ENCODE measurements at regions not wholly inside any gene's neighbourhood (a gene's known extent, or its start where the extent isn't known, plus 50 kb on each side); places are given as distances from the start of the nearest gene placed in this dataset.
A peak's percentile ranks its signal among the peaks of the same experiment; 100 is the strongest.
"Not testable (repeated sequence)": the region's sequence is repeated elsewhere in the genome, so short reads cannot be mapped to it uniquely, and the experiment has no call there.

GRCh38 chr5:92981001-92981400 lies 600.0 kb downstream of the NR2F1-AS1 start:
- peak in 1 of 11 donors; percentile 7 for DNase-seq (ENCODE audit: extremely low read depth in 1 of 11, low read depth in 9 of 11, low spot score in 4 of 11)

GRCh38 chr5:92980491-92980890 lies 600.5 kb downstream of the NR2F1-AS1 start:
- DNase-seq (ENCODE audit: extremely low read depth in 1 of 11, low read depth in 9 of 11, low spot score in 4 of 11): no peak

- DNase-seq (ENCODE audit: extremely low read depth in 1 of 11, low read depth in 9 of 11, low spot score in 4 of 11): no peak
Measured at GRCh38 chr5:92979716-92980115, 601.3 kb downstream of the NR2F1-AS1 start.

GRCh38 chr5:92977846-92978540 lies 603.0 kb downstream of the NR2F1-AS1 start:
- no peak for DNase-seq (ENCODE audit: extremely low read depth in 1 of 11, low read depth in 9 of 11, low spot score in 4 of 11)

GRCh38 chr5:92976156-92976555 lies 604.9 kb downstream of the NR2F1-AS1 start:
- no peak for DNase-seq (ENCODE audit: extremely low read depth in 1 of 11, low read depth in 9 of 11, low spot score in 4 of 11)

- DNase-seq (ENCODE audit: extremely low read depth in 1 of 11, low read depth in 9 of 11, low spot score in 4 of 11): no peak
Measured at GRCh38 chr5:92969781-92970237, 611.2 kb downstream of the NR2F1-AS1 start.

- no peak for DNase-seq (ENCODE audit: extremely low read depth in 1 of 11, low read depth in 9 of 11, low spot score in 4 of 11)
Measured at GRCh38 chr5:92969191-92969780, 611.7 kb downstream of the NR2F1-AS1 start.

- DNase-seq (ENCODE audit: extremely low read depth in 1 of 11, low read depth in 9 of 11, low spot score in 4 of 11): no peak
Measured at GRCh38 chr5:92963800-92964199, 617.2 kb downstream of the NR2F1-AS1 start.

GRCh38 chr5:92962752-92963151 lies 618.3 kb downstream of the NR2F1-AS1 start:
- DNase-seq (ENCODE audit: extremely low read depth in 1 of 11, low read depth in 9 of 11, low spot score in 4 of 11): no peak

- DNase-seq (ENCODE audit: extremely low read depth in 1 of 11, low read depth in 9 of 11, low spot score in 4 of 11): no peak
Measured at GRCh38 chr5:92956886-92957285, 624.1 kb downstream of the NR2F1-AS1 start.

GRCh38 chr5:92952243-92952642 lies 628.8 kb downstream of the NR2F1-AS1 start:
- no peak for DNase-seq (ENCODE audit: extremely low read depth in 1 of 11, low read depth in 9 of 11, low spot score in 4 of 11)

- DNase-seq (ENCODE audit: extremely low read depth in 1 of 11, low read depth in 9 of 11, low spot score in 4 of 11): no peak
Measured at GRCh38 chr5:92951746-92952145, 629.3 kb downstream of the NR2F1-AS1 start.

GRCh38 chr5:92946546-92946945 lies 634.5 kb downstream of the NR2F1-AS1 start:
- no peak for DNase-seq (ENCODE audit: extremely low read depth in 1 of 11, low read depth in 9 of 11, low spot score in 4 of 11)

GRCh38 chr5:92945605-92946097 lies 635.4 kb downstream of the NR2F1-AS1 start:
- DNase-seq (ENCODE audit: extremely low read depth in 1 of 11, low read depth in 9 of 11, low spot score in 4 of 11): peak in 1 of 11 donors; percentile 29

- peak in 3 of 11 donors; percentile 33 to 40 (median 38) for DNase-seq (ENCODE audit: extremely low read depth in 1 of 11, low read depth in 9 of 11, low spot score in 4 of 11)
Measured at GRCh38 chr5:92944903-92945604, 636.0 kb downstream of the NR2F1-AS1 start.

- no peak for DNase-seq (ENCODE audit: extremely low read depth in 1 of 11, low read depth in 9 of 11, low spot score in 4 of 11)
Measured at GRCh38 chr5:92944337-92944736, 636.7 kb downstream of the NR2F1-AS1 start.

GRCh38 chr5:92942762-92943161 lies 638.3 kb downstream of the NR2F1-AS1 start:
- no peak for DNase-seq (ENCODE audit: extremely low read depth in 1 of 11, low read depth in 9 of 11, low spot score in 4 of 11)

- peak in 2 of 11 donors; percentile 30 to 48 for DNase-seq (ENCODE audit: extremely low read depth in 1 of 11, low read depth in 9 of 11, low spot score in 4 of 11)
Measured at GRCh38 chr5:92941806-92942205, 639.2 kb downstream of the NR2F1-AS1 start.

- no peak for DNase-seq (ENCODE audit: extremely low read depth in 1 of 11, low read depth in 9 of 11, low spot score in 4 of 11)
Measured at GRCh38 chr5:92939428-92939827, 641.6 kb downstream of the NR2F1-AS1 start.

GRCh38 chr5:92937396-92937795 lies 643.6 kb downstream of the NR2F1-AS1 start:
- DNase-seq (ENCODE audit: extremely low read depth in 1 of 11, low read depth in 9 of 11, low spot score in 4 of 11): not testable (repeated sequence)

All from renal cortex interstitium (tissue), 11 donors.